ENCODE measurements at regions not wholly inside any gene's neighbourhood (a gene's known extent, or its start where the extent isn't known, plus 50 kb on each side); places are given as distances from the start of the nearest gene placed in this dataset.

DNA sequence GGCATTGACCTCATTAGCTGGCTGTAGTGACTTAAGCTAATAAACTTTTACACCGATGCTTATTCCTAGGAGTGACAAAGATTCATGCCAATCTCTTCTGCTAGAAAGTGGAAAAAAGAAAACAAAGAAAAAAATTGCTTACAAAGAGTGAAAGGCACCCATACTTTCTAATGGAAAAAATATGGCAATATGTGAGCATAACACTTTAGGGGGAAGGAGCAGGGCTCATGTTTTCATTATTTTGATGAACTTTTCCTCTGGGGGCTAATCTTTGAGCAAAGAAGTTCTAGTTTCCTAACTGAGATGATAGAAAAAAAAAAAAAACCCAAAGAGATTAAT is 94.8 kb upstream of the THRB start:
- no peaks in the 10 kb centered on the region for H3K4me1 Mint-ChIP-seq
- ChIA-PET CTCF (ENCODE audit: partially characterized antibody) (no interaction called here), POLR2A (ENCODE audit: partially characterized antibody) (no interaction called here)
- Histone ChIP-seq H3K27ac (ENCODE audit: low read depth, low read length) (no peak overlapping the region), H3K27me3 (ENCODE audit: insufficient read depth, low read length) (no peaks in the 10 kb centered on the region), H3K4me1 (ENCODE audit: insufficient read depth, low read length) (no peaks in the 10 kb centered on the region), H3K36me3 (ENCODE audit: insufficient read depth, low read length) (no peaks in the 10 kb centered on the region), H3K9me3 (ENCODE audit: control insufficient read depth in 1 of 2, low read length in 2 of 2) (no peaks in the 10 kb centered on the region), H3K4me3 (ENCODE audit: low read length in 2 of 2) (no peak overlapping the region)
- H3K27me3 Mint-ChIP-seq: no peaks in the 10 kb centered on the region
- no peak for DNase-seq
- intact Hi-C loops (cut with micrococcal nuclease): no loop called here
- H3K27ac Mint-ChIP-seq: no peak overlapping the region
- peaks cover 0 to 11% (median 0%) of the 10 kb centered on the region in 8 donors for H3K9me3 Mint-ChIP-seq
- H3K4me3 Mint-ChIP-seq: no peak overlapping the region
- H3K36me3 Mint-ChIP-seq: no peaks in the 10 kb centered on the region

DNA sequence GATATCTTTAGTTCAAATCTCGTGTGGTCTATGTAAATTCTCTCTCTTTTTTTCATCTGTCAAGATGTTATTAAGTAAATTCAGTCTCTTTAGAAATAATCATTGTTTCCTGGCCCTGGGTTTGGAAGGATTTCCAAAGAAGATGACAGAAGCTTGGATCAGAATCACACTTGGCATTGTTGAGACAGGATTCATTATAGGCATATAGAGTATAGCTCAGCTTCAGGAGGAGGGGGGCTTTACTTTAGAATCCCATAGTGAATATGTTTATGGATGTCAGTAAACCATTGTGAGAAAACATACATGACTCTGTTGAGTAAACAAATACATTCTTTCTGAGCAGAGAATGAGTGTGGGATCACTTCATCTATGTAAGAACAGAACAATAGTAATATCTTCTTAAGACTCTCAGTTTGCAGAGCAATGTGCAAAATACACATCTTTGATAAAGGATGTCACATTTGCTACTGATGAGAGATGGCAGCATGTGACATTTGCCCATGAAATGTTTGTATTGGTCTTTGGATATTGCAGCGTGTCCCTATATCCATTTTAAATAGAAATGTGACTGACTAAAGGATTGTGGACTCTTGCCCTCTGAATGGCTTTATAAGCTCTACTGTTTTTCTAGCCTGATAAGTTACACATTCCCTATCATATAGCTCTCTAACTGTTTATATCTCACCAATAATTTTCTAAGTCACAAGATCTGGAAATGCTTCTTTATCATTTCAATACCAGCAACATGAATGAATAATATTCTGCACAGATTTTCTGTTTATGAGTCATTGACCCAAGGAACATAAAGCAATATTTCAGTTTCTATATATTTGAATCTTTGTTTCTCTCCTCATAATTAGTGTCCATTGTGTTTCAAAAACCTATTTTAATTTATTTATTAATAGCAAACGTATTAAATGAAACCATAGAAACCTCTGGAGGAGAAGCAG is 95.6 kb upstream of the THRB start:
- H3K27me3 Mint-ChIP-seq: no peaks in the 10 kb centered on the region
- H3K4me3 ChIP-seq (ENCODE audit: low read length in 2 of 2): no peak overlapping the region
- no peaks in the 10 kb centered on the region for H3K36me3 ChIP-seq (ENCODE audit: insufficient read depth, low read length)
- H3K36me3 Mint-ChIP-seq: no peaks in the 10 kb centered on the region
- ChIA-PET POLR2A (ENCODE audit: partially characterized antibody) (no interaction called here), CTCF (ENCODE audit: partially characterized antibody) (no interaction called here)
- no peak overlapping the region for H3K27ac ChIP-seq (ENCODE audit: low read depth, low read length)
- H3K4me1 Mint-ChIP-seq: no peaks in the 10 kb centered on the region
- no peak for DNase-seq
- H3K9me3 ChIP-seq (ENCODE audit: control insufficient read depth in 1 of 2, low read length in 2 of 2): no peaks in the 10 kb centered on the region
- H3K4me3 Mint-ChIP-seq: no peak overlapping the region
- no peaks in the 10 kb centered on the region for H3K27me3 ChIP-seq (ENCODE audit: insufficient read depth, low read length)
- intact Hi-C loops (cut with micrococcal nuclease): no loop called here
- no peaks in the 10 kb centered on the region for H3K4me1 ChIP-seq (ENCODE audit: insufficient read depth, low read length)
- H3K9me3 Mint-ChIP-seq: peaks cover 0 to 11% (median 0%) of the 10 kb centered on the region in 8 donors
- no peak overlapping the region for H3K27ac Mint-ChIP-seq

DNA sequence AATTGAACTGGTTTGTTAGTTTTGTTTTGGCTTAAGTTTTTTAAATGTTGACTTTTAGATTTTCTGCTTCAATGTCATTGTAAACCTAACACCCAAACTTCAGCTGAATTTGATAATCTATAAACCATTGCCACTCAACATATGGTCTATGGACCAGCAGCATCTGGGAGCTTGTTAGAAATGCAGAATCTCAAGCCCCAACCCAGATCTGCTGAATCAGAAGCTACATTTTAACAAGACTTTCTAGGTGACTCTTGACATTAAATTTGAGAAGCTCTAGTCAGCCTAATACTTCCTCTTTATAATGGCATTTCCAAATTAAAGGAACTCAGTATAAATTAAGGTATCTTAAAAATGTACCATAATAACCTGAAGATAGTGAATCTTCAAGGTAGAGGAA is 96.5 kb upstream of the THRB start:
- H3K9me3 ChIP-seq (ENCODE audit: control insufficient read depth in 1 of 2, low read length in 2 of 2): no peaks in the 10 kb centered on the region
- no peaks in the 10 kb centered on the region for H3K27me3 ChIP-seq (ENCODE audit: insufficient read depth, low read length)
- CTCF ChIA-PET (ENCODE audit: partially characterized antibody): no interaction called here
- intact Hi-C loops (cut with micrococcal nuclease): no loop called here
- no peak overlapping the region for H3K4me3 Mint-ChIP-seq
- no peak for DNase-seq
- H3K4me3 ChIP-seq (ENCODE audit: low read length in 2 of 2): no peak overlapping the region
- no peaks in the 10 kb centered on the region for H3K36me3 Mint-ChIP-seq
- H3K27ac Mint-ChIP-seq: no peak overlapping the region
- H3K9me3 Mint-ChIP-seq: peaks cover 0 to 11% (median 0%) of the 10 kb centered on the region in 8 donors
- no peak overlapping the region for H3K27ac ChIP-seq (ENCODE audit: low read depth, low read length)
- POLR2A ChIA-PET (ENCODE audit: partially characterized antibody): no interaction called here
- H3K4me1 Mint-ChIP-seq: no peaks in the 10 kb centered on the region
- H3K27me3 Mint-ChIP-seq: no peaks in the 10 kb centered on the region
- H3K4me1 ChIP-seq (ENCODE audit: insufficient read depth, low read length): no peaks in the 10 kb centered on the region
- no peaks in the 10 kb centered on the region for H3K36me3 ChIP-seq (ENCODE audit: insufficient read depth, low read length)

- Histone ChIP-seq H3K4me3 (ENCODE audit: low read length in 2 of 2) (no peak overlapping the region), H3K27ac (ENCODE audit: low read depth, low read length) (no peak overlapping the region), H3K27me3 (ENCODE audit: insufficient read depth, low read length) (no peaks in the 10 kb centered on the region), H3K9me3 (ENCODE audit: control insufficient read depth in 1 of 2, low read length in 2 of 2) (no peaks in the 10 kb centered on the region), H3K4me1 (ENCODE audit: insufficient read depth, low read length) (no peaks in the 10 kb centered on the region), H3K36me3 (ENCODE audit: insufficient read depth, low read length) (no peaks in the 10 kb centered on the region)
- Mint-ChIP-seq H3K27me3 (no peaks in the 10 kb centered on the region), H3K27ac (no peak overlapping the region), H3K36me3 (no peaks in the 10 kb centered on the region), H3K9me3 (peaks cover 0 to 10% (median 0%) of the 10 kb centered on the region in 8 donors), H3K4me1 (no peaks in the 10 kb centered on the region), H3K4me3 (peak overlapping the region in 1 of 8 donors; percentile 4)
- no peak for DNase-seq
- POLR2A ChIA-PET (ENCODE audit: partially characterized antibody): no interaction called here
- intact Hi-C loops (cut with micrococcal nuclease): no loop called here
- CTCF ChIA-PET (ENCODE audit: partially characterized antibody): no interaction called here
These were observed 97.3 kb upstream of the THRB start for GRCh38 chr3:24591661-24592555.

GRCh38 chr3:24594161-24594560 is 99.5 kb upstream of the THRB start:
- Histone ChIP-seq H3K4me3 (ENCODE audit: low read length in 2 of 2) (no peak overlapping the region), H3K9me3 (ENCODE audit: control insufficient read depth in 1 of 2, low read length in 2 of 2) (no peaks in the 10 kb centered on the region), H3K36me3 (ENCODE audit: insufficient read depth, low read length) (no peaks in the 10 kb centered on the region), H3K27me3 (ENCODE audit: insufficient read depth, low read length) (no peaks in the 10 kb centered on the region), H3K27ac (ENCODE audit: low read depth, low read length) (no peak overlapping the region), H3K4me1 (ENCODE audit: insufficient read depth, low read length) (no peaks in the 10 kb centered on the region)
- no peak overlapping the region for H3K27ac Mint-ChIP-seq
- no peak overlapping the region for H3K4me3 Mint-ChIP-seq
- no peaks in the 10 kb centered on the region for H3K36me3 Mint-ChIP-seq
- H3K4me1 Mint-ChIP-seq: no peaks in the 10 kb centered on the region
- POLR2A ChIA-PET (ENCODE audit: partially characterized antibody): no interaction called here
- CTCF ChIA-PET (ENCODE audit: partially characterized antibody): no interaction called here
- no peaks in the 10 kb centered on the region for H3K27me3 Mint-ChIP-seq
- DNase-seq: no peak
- H3K9me3 Mint-ChIP-seq: peaks cover 0 to 12% (median 2%) of the 10 kb centered on the region in 8 donors
- intact Hi-C loops (cut with micrococcal nuclease): no loop called here

GRCh38 chr3:24595796-24596195 is 101.1 kb upstream of the THRB start:
- Histone ChIP-seq H3K27me3 (ENCODE audit: insufficient read depth, low read length) (no peaks in the 10 kb centered on the region), H3K4me3 (ENCODE audit: low read length in 2 of 2) (no peak overlapping the region), H3K36me3 (ENCODE audit: insufficient read depth, low read length) (no peaks in the 10 kb centered on the region), H3K27ac (ENCODE audit: low read depth, low read length) (no peak overlapping the region), H3K4me1 (ENCODE audit: insufficient read depth, low read length) (no peaks in the 10 kb centered on the region), H3K9me3 (ENCODE audit: control insufficient read depth in 1 of 2, low read length in 2 of 2) (no peaks in the 10 kb centered on the region)
- ChIA-PET POLR2A (ENCODE audit: partially characterized antibody) (no interaction called here), CTCF (ENCODE audit: partially characterized antibody) (no interaction called here)
- Mint-ChIP-seq H3K4me1 (no peaks in the 10 kb centered on the region), H3K27me3 (no peaks in the 10 kb centered on the region), H3K4me3 (no peak overlapping the region), H3K9me3 (peaks cover 0 to 12% (median 2%) of the 10 kb centered on the region in 8 donors), H3K27ac (no peak overlapping the region), H3K36me3 (no peaks in the 10 kb centered on the region)
- DNase-seq: no peak
- intact Hi-C loops (cut with micrococcal nuclease): no loop called here

DNA sequence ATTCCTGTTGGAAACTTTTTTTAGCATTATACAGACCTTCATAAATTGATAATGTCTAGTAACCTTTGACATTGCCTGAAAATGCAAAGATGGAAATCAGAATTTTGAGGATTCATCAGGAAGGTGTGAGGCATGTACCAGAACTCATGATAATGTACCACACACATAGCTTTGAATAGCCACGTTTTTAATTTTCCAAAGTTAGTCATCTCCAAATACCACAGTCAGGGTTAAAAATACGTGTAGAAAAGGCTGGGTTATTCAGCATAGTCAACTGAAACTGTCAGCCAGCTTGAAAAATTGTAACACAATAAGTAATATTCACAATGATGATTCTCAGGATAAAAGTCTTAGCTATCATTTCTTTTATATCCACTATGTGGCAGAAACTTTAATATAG is 102.0 kb upstream of the THRB start:
- no peak overlapping the region for H3K27ac Mint-ChIP-seq

More for the DNA sequence above, 102.0 kb upstream of the THRB start:
- ChIA-PET CTCF (ENCODE audit: partially characterized antibody) (no interaction called here), POLR2A (ENCODE audit: partially characterized antibody) (no interaction called here)
- no peaks in the 10 kb centered on the region for H3K4me1 ChIP-seq (ENCODE audit: insufficient read depth, low read length)
- Mint-ChIP-seq H3K9me3 (peaks cover 0 to 8% (median 2%) of the 10 kb centered on the region in 8 donors), H3K36me3 (no peaks in the 10 kb centered on the region), H3K27me3 (no peaks in the 10 kb centered on the region), H3K4me1 (no peaks in the 10 kb centered on the region), H3K4me3 (no peak overlapping the region)
- intact Hi-C loops (cut with micrococcal nuclease): no loop called here
- no peak for DNase-seq
- no peaks in the 10 kb centered on the region for H3K36me3 ChIP-seq (ENCODE audit: insufficient read depth, low read length)
- no peak overlapping the region for H3K27ac ChIP-seq (ENCODE audit: low read depth, low read length)
- H3K27me3 ChIP-seq (ENCODE audit: insufficient read depth, low read length): no peaks in the 10 kb centered on the region
- no peaks in the 10 kb centered on the region for H3K9me3 ChIP-seq (ENCODE audit: control insufficient read depth in 1 of 2, low read length in 2 of 2)
- no peak overlapping the region for H3K4me3 ChIP-seq (ENCODE audit: low read length in 2 of 2)
